Tibial nerve (tissue), 3 donors: ENCODE measurements at regions not wholly inside any gene's neighbourhood (a gene's known extent, or its start where the extent isn't known, plus 50 kb on each side); places are given as distances from the start of the nearest gene placed in this dataset.

Experiments used
- CTCF ChIP-seq, 5 experiments: fragments of 200-600 bp in 3 of 5; fragments of 450-650 bp in 2 of 5; sonication (generic) in 3 of 5; IDR thresholded peaks; one replicate each; pipeline ENCODE4 v1.5.1; 2016 to 2019; ENCODE audit warnings: antibody characterized with exemption in 5 of 5, mild to moderate bottlenecking in 3 of 5, moderate library complexity in 2 of 5
- POLR2A ChIP-seq, 2 donors: fragments of 450-650 bp; IDR thresholded peaks; one replicate each; pipeline ENCODE4 v1.6.1; 2017; ENCODE audit warnings: antibody characterized with exemption in 2 of 2, mild to moderate bottlenecking in 2 of 2, moderate library complexity in 2 of 2

GRCh38 chr10:33695536-33695935 is 361.1 kb upstream of the NRP1 start:
- TF ChIP-seq POLR2A (IDR thresholded peaks at IDR 0.05) = no peak
- no peak for TF ChIP-seq CTCF (IDR thresholded peaks at IDR 0.05)
